Neural cell (in vitro differentiated cells): ENCODE measurements at regions not wholly inside any gene's neighbourhood (a gene's known extent, or its start where the extent isn't known, plus 50 kb on each side); places are given as distances from the start of the nearest gene placed in this dataset.

Experiments
- CTCF ChIP-seq: fragments of 450-650 bp; IDR thresholded peaks from 2 replicates; pipeline ENCODE4 v1.5.1; 2014; ENCODE audit warnings: antibody characterized with exemption, mild to moderate bottlenecking, moderate library complexity; ENCODE audit not compliant: poor library complexity, severe bottlenecking
- EP300 ChIP-seq: fragments of 450-650 bp; conservative IDR thresholded peaks from 2 replicates; pipeline ENCODE4 v1.6.1; 2014; ENCODE audit warnings: antibody characterized with exemption, mild to moderate bottlenecking, moderate library complexity; ENCODE audit not compliant: poor library complexity, severe bottlenecking
- RAD21 ChIP-seq: fragments of 450-650 bp; conservative IDR thresholded peaks from 2 replicates; pipeline ENCODE4 v1.6.1; 2014; ENCODE audit warnings: antibody characterized with exemption, mild to moderate bottlenecking, moderate library complexity

DNA sequence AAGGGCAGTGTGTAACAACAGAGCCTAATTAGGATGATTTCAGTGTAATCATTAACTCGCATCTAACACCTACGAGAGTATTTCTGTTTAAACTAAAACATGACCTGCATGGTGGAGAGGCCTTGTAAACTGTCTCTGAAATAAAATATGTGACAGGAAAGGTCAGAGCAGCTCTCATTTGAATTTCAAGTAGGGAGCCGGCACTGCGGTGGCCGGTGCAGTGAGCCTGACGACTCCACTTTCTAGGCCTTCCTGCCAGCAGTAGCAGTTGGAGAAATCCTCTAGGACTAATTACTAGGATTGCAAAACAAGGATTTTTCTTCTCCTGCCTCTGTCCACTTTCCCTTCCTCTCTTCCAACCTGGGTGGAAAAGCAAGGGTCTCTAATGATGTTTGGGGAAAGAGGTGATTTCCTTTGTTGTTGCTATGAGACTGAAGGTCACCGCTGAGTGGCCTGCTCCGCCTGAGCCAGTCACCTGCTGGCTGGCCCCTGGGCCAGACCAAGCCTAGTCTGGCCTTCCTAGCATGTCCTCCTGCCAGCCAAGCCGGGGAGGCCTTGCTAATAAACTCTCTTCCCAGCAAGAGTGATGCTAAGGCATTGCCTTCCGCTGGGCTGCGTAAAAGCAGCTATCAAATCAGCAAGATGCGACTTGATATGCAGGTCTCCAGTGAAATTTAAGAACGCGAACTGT lies 245.7 kb downstream of the PSAT1 start:
- TF ChIP-seq EP300 (no peak), RAD21 (no peak), CTCF (no peak)
